H1 (cell line): ENCODE measurements at regions not wholly inside any gene's neighbourhood (a gene's known extent, or its start where the extent isn't known, plus 50 kb on each side); places are given as distances from the start of the nearest gene placed in this dataset.

ENCODE experiments used
- CTCF ChIA-PET: fragments of 300-600 bp; sonication (Branson Sonifier 250); formaldehyde crosslinking; loops from one replicate; lab custom pipeline; 2021; ENCODE audit not compliant: partially characterized antibody; lab: Charles Lee
- POLR2A ChIA-PET: fragments of 300-600 bp; sonication (Branson Sonifier 250); formaldehyde crosslinking; loops from one replicate; lab custom pipeline; 2021; ENCODE audit warnings: inconsistent platforms; ENCODE audit not compliant: partially characterized antibody; lab: Charles Lee
- DNase-seq, 2 experiments: peaks; one replicate each; pipeline versions ENCODE4 v3.0.0 to v3.0.0-alpha.2; 2010 to 2022; ENCODE audit warnings: low spot score in 2 of 2, low read depth in 1 of 2, mixed read lengths in 1 of 2
- FAIRE-seq: peaks from 2 replicates; lab custom pipeline; 2011; peaks lifted over from hg19 to GRCh38; lab: Jason Lieb, UNC
- H2AFZ ChIP-seq: 2 replicates; pipeline ENCODE4 v1.8.1; 2012; ENCODE audit warnings: low read length, inconsistent platforms
- H2AK5ac ChIP-seq: 2 replicates; pipeline ENCODE4 v1.6.1; 2013; ENCODE audit warnings: low read depth, low read length
- H2BK120ac ChIP-seq: replicated peaks from 2 replicates; pipeline ENCODE3; 2013; ENCODE audit warnings: low read depth, low read length, inconsistent platforms
- H2BK12ac ChIP-seq: 2 replicates; pipeline ENCODE4 v1.6.1; 2013; ENCODE audit warnings: low read depth, low read length
- H2BK15ac ChIP-seq: 2 replicates; pipeline ENCODE4 v1.6.1; 2013; ENCODE audit warnings: low read length
- H2BK20ac ChIP-seq: 2 replicates; pipeline ENCODE4 v1.6.1; 2013; ENCODE audit warnings: low read length
- H2BK5ac ChIP-seq: 2 replicates; pipeline ENCODE4 v1.6.1; 2013; ENCODE audit warnings: low read depth, low read length
- H3K14ac ChIP-seq: 2 replicates; pipeline ENCODE4 v1.6.1; 2013; ENCODE audit warnings: inconsistent platforms; ENCODE audit not compliant: insufficient read length
- H3K18ac ChIP-seq: 2 replicates; pipeline ENCODE4 v1.6.1; 2013; ENCODE audit warnings: low read length; ENCODE audit errors: extremely low read depth
- H3K23ac ChIP-seq: 2 replicates; pipeline ENCODE4 v1.6.1; 2013; ENCODE audit warnings: inconsistent platforms; ENCODE audit not compliant: insufficient read length
- H3K23me2 ChIP-seq: 2 replicates; pipeline ENCODE4 v1.6.1; 2013; ENCODE audit warnings: low read depth, low read length
- H3K27ac ChIP-seq: 2 replicates; pipeline ENCODE4 v1.6.1; 2011; ENCODE audit warnings: low read depth, low read length, inconsistent platforms
- H3K27me3 ChIP-seq, 4 experiments: replicated peaks in 1 of 4; 1 replicate in 1 of 4; 2 replicates in 3 of 4; pipeline versions ENCODE4 v1.6.1 to v1.8.1; 2011 to 2013; ENCODE audit warnings: low read length in 3 of 4, mild to moderate bottlenecking in 3 of 4, inconsistent platforms in 2 of 4, mixed read lengths in 2 of 4, moderate library complexity in 1 of 4; ENCODE audit not compliant: control insufficient read depth in 3 of 4, insufficient read depth in 3 of 4; ENCODE audit errors: extremely low read depth in 1 of 4
- H3K36me3 ChIP-seq, 4 experiments: 2 replicates each; pipeline versions ENCODE4 v1.6.1 to v1.8.1; 2011 to 2013; ENCODE audit warnings: mild to moderate bottlenecking in 4 of 4, low read length in 3 of 4, moderate library complexity in 2 of 4, control low read depth in 1 of 4, inconsistent platforms in 1 of 4; ENCODE audit not compliant: insufficient read depth in 4 of 4, control insufficient read depth in 2 of 4
- H3K4ac ChIP-seq: replicated peaks from 2 replicates; pipeline ENCODE3; 2013; ENCODE audit warnings: low read length, low read depth, mixed read lengths, inconsistent platforms; ENCODE audit not compliant: insufficient read length
- H3K4me1 ChIP-seq, 4 experiments: replicated peaks in 1 of 4; 1 replicate in 1 of 4; 2 replicates in 3 of 4; pipeline versions ENCODE4 v1.6.1 to v1.8.1; 2011 to 2013; ENCODE audit warnings: low read length in 3 of 4, inconsistent platforms in 2 of 4, mixed read lengths in 1 of 4; ENCODE audit not compliant: insufficient read depth in 4 of 4, control insufficient read depth in 3 of 4
- H3K4me2 ChIP-seq, 2 experiments: 2 replicates each; pipeline versions ENCODE4 v1.6.1 to v1.8.1; 2011 to 2013; ENCODE audit warnings: low read depth in 2 of 2, low read length in 2 of 2, control low read depth in 1 of 2, inconsistent platforms in 1 of 2, mild to moderate bottlenecking in 1 of 2; ENCODE audit not compliant: insufficient read depth in 1 of 2
- H3K4me3 ChIP-seq, 4 experiments: fragments of 200-600, 300-600 bp in 1 of 4; sonication (generic), shearing (Covaris generic), sonication (Bioruptor Twin) in 1 of 4; 2 replicates each; pipeline versions ENCODE4 v1.5.1 to v1.8.1; 2011 to 2016; ENCODE audit warnings: low read length in 4 of 4, low read depth in 3 of 4, control low read depth in 2 of 4, inconsistent platforms in 2 of 4, mild to moderate bottlenecking in 2 of 4, mixed read lengths in 1 of 4, moderate library complexity in 1 of 4; ENCODE audit not compliant: insufficient read depth in 2 of 4; ENCODE audit errors: extremely low read depth in 1 of 4
- H3K56ac ChIP-seq: replicated peaks from 2 replicates; pipeline ENCODE3; 2013; ENCODE audit warnings: low read depth, mild to moderate bottlenecking, mixed read lengths, low read length, inconsistent platforms; ENCODE audit not compliant: insufficient read length
- H3K79me1 ChIP-seq: 2 replicates; pipeline ENCODE4 v1.6.1; 2013; ENCODE audit warnings: low read depth, low read length, control low read depth
- H3K79me2 ChIP-seq, 2 experiments: 2 replicates each; pipeline versions ENCODE4 v1.6.1 to v1.8.1; 2012 to 2013; ENCODE audit warnings: low read length in 2 of 2, mild to moderate bottlenecking in 2 of 2, inconsistent platforms in 1 of 2; ENCODE audit not compliant: insufficient read depth in 2 of 2, control insufficient read depth in 1 of 2
- H3K9ac ChIP-seq, 4 experiments: replicated peaks in 1 of 4; 1 replicate in 1 of 4; 2 replicates in 3 of 4; pipeline versions ENCODE4 v1.6.1 to v1.8.1; 2011 to 2013; ENCODE audit warnings: low read depth in 3 of 4, low read length in 3 of 4, control low read depth in 2 of 4, mild to moderate bottlenecking in 2 of 4, moderate library complexity in 2 of 4, inconsistent platforms in 1 of 4; ENCODE audit errors: extremely low read depth in 1 of 4
- H3K9me3 ChIP-seq, 2 experiments: 2 replicates each; pipeline versions ENCODE4 v1.6.1 to v1.8.1; 2012 to 2013; ENCODE audit warnings: mild to moderate bottlenecking in 2 of 2, moderate library complexity in 2 of 2, control low read depth in 1 of 2, inconsistent platforms in 1 of 2, low read depth in 1 of 2, low read length in 1 of 2, mixed read lengths in 1 of 2; ENCODE audit not compliant: insufficient read depth in 2 of 2
- H4K20me1 ChIP-seq, 2 experiments: replicated peaks in 1 of 2; 2 replicates each; pipeline versions ENCODE3 to v1.8.1; 2011 to 2013; ENCODE audit warnings: inconsistent platforms in 2 of 2, low read length in 2 of 2, mild to moderate bottlenecking in 1 of 2; ENCODE audit not compliant: insufficient read depth in 2 of 2, control insufficient read depth in 1 of 2
- H4K5ac ChIP-seq: 2 replicates; pipeline ENCODE4 v1.6.1; 2013; ENCODE audit warnings: low read length, low read depth, mixed read lengths, inconsistent platforms; ENCODE audit not compliant: insufficient read length
- H4K8ac ChIP-seq: 2 replicates; pipeline ENCODE4 v1.8.0; 2013; ENCODE audit warnings: mild to moderate bottlenecking, moderate library complexity, low read length, inconsistent platforms; ENCODE audit not compliant: insufficient read depth; ENCODE audit errors: extremely low read depth
- H4K91ac ChIP-seq: replicated peaks from 2 replicates; pipeline ENCODE3; 2013; ENCODE audit warnings: low read length, mixed read lengths, inconsistent platforms; ENCODE audit not compliant: insufficient read length
- CHD1 ChIP-seq: IDR thresholded peaks from 2 replicates; pipeline ENCODE4 v1.6.1; 2012; ENCODE audit warnings: low read depth, low read length, improper control_type of control experiment
- CTBP2 ChIP-seq: IDR thresholded peaks from 2 replicates; pipeline ENCODE4 v1.7.0; 2011; ENCODE audit warnings: borderline replicate concordance, mild to moderate bottlenecking, moderate library complexity, mixed read lengths, low read length; ENCODE audit not compliant: insufficient read depth, insufficient read length
- EZH2 ChIP-seq: fragments of 200-600 bp; sonication (generic); IDR thresholded peaks from 2 replicates; pipeline ENCODE4 v1.7.1; 2012; ENCODE audit warnings: low read depth, mild to moderate bottlenecking, moderate library complexity, low read length, inconsistent platforms; ENCODE audit not compliant: severe bottlenecking
- KDM1A ChIP-seq: fragments of 200-600, 300-600 bp; sonication (generic); IDR thresholded peaks from 2 replicates; pipeline ENCODE4 v1.7.1; 2016; ENCODE audit warnings: mild to moderate bottlenecking, low read length, borderline replicate concordance
- KDM5A ChIP-seq: fragments of 200-600 bp; IDR thresholded peaks from 2 replicates; pipeline ENCODE4 v1.7.1; 2012; ENCODE audit warnings: mild to moderate bottlenecking, low read length, inconsistent platforms, mixed read lengths
- RBBP5 ChIP-seq: IDR thresholded peaks from 2 replicates; pipeline ENCODE4 v1.7.1; 2012; ENCODE audit warnings: low read depth, mild to moderate bottlenecking, inconsistent platforms, low read length, moderate library complexity, borderline replicate concordance
- RFX5 ChIP-seq: IDR thresholded peaks from 2 replicates; pipeline ENCODE4 v1.6.1; 2011; ENCODE audit warnings: low read depth, low read length, improper control_type of control experiment, borderline replicate concordance
- RNF2 ChIP-seq: fragments of 200-900, 300-1000 bp; sonication (generic); IDR thresholded peaks from 2 replicates; pipeline ENCODE4 v1.7.1; 2016; ENCODE audit warnings: borderline replicate concordance, low read depth, mild to moderate bottlenecking, antibody characterized with exemption, low read length; ENCODE audit not compliant: poor library complexity, severe bottlenecking; ENCODE audit errors: missing control alignments
- TAF1 ChIP-seq: IDR thresholded peaks from 2 replicates; pipeline ENCODE4 v1.6.1; 2011; ENCODE audit warnings: mild to moderate bottlenecking, low read depth, low read length
- WGBS, 2 experiments: shearing (Covaris generic) in 1 of 2; methylation state at CpG; one replicate each; pipeline versions ENCODE4 v1.1.6 to v1.1.7; 2013 to 2015; ENCODE audit warnings: low lambda C conversion rate in 2 of 2, mixed read lengths in 2 of 2, inconsistent platforms in 1 of 2, low coverage in 1 of 2, missing lambda C conversion rate in 1 of 2; ENCODE audit not compliant: insufficient replicate concordance in 2 of 2, insufficient coverage in 1 of 2, insufficient read length in 1 of 2; ENCODE audit errors: extremely low coverage in 1 of 2, missing lambda C conversion rate in 1 of 2; 5-methylcytosine and 5-hydroxymethylcytosine counted together
- TF ChIP-seq, protein P1 (sequence below), 3 experiments: IDR thresholded peaks; 1 replicate in 2 of 3; 2 replicates in 1 of 3; pipeline versions ENCODE4 v1.5.1 to v1.6.1; 2011; ENCODE audit warnings: low read length in 3 of 3, mild to moderate bottlenecking in 3 of 3, inconsistent platforms in 2 of 3, low read depth in 1 of 3, moderate library complexity in 1 of 3; ENCODE audit not compliant: insufficient read depth in 1 of 3; ENCODE audit errors: control extremely low read depth in 1 of 3

DNA sequence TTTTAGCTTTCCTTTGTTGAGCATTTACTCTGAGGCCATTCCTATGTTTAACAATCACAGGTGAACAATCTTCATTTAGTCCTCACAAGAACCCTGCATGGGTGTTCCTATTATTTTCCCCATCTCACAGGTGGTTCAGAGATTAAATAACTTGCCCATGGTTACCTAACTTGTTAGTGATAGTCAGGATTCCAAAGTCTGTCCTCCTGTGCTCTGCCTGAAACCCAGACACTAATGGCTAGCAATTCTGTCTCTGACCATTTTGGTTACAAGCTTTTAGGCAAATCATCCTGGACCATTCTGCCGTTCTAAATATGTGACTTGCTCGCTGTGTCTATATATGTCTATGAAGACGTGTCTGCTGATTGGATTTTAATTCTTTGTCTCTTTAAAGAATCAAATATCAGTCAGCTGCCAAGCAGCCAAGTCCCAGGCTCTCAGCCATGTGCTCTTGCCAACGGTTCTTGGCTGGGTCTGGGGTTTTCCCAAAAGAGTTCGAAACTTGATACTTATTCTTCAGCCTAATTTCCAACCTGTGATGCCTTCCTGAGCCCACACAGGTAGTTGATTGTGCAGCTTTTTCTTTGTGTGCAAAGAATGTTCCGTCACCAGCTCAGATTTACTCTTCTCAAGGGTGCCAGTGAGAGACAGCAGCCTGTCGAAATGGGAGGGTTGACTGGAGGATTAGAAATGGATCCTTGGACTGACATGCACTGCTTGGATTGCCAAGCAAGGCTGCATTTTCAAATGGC, 121.7 kb downstream of the NREP start:
- ChIA-PET CTCF (interaction anchor here (1.0 to 1.1 kb wide), 3 partner anchors 12 to 81 kb away, joined by 3 read pairs; no protein-coding TSS in a partner anchor), POLR2A (no interaction called here)
- no peak overlapping the region for H3K23ac ChIP-seq
- H2BK20ac ChIP-seq = no peak overlapping the region
- DNase-seq (no peak), FAIRE-seq (no peak)
- no peak overlapping the region for H2BK12ac ChIP-seq
- WGBS, 2 experiments = 90% methylated on average over 7 of the region's 7 CpGs; no CpG with 5 or more reads in 1 of the 2 experiments
- no peak overlapping the region for H3K4ac ChIP-seq
- H2AK5ac ChIP-seq = no peak overlapping the region
- no peak overlapping the region for H2BK120ac ChIP-seq
- H3K4me1 ChIP-seq = no peaks in the 10 kb centered on the region
- H2BK5ac ChIP-seq = no peak overlapping the region
- no peak overlapping the region for H4K8ac ChIP-seq
- H3K14ac ChIP-seq = no peak overlapping the region
- no peaks in the 10 kb centered on the region for H4K20me1 ChIP-seq
- H3K4me2 ChIP-seq = no peak overlapping the region
- peaks cover 19 to 20% of the 10 kb centered on the region in 2 experiments for H3K9me3 ChIP-seq
- no peak overlapping the region for H3K56ac ChIP-seq
- no peak overlapping the region for H3K18ac ChIP-seq
- no peak overlapping the region for H2AFZ ChIP-seq
- H3K27me3 ChIP-seq = no peaks in the 10 kb centered on the region
- no peaks in the 10 kb centered on the region for H3K36me3 ChIP-seq
- no peak overlapping the region for H3K9ac ChIP-seq
- H2BK15ac ChIP-seq = no peak overlapping the region
- no peak overlapping the region for H3K4me3 ChIP-seq
- H3K79me2 ChIP-seq = no peaks in the 10 kb centered on the region
- H4K5ac ChIP-seq = no peak overlapping the region
- no peaks in the 10 kb centered on the region; the same call in 1 of the 2 replicates for H3K23me2 ChIP-seq
- no peaks in the 10 kb centered on the region for H3K79me1 ChIP-seq
- H3K27ac ChIP-seq = no peak overlapping the region
- H4K91ac ChIP-seq = no peak overlapping the region
- TF ChIP-seq TAF1 (no peak), CHD1 (no peak), EZH2 (no peak), KDM5A (no peak), RNF2 (no peak), RBBP5 (no peak), RFX5 (no peak), CTBP2 (no peak), KDM1A (no peak)
- TF ChIP-seq, protein P1, sequence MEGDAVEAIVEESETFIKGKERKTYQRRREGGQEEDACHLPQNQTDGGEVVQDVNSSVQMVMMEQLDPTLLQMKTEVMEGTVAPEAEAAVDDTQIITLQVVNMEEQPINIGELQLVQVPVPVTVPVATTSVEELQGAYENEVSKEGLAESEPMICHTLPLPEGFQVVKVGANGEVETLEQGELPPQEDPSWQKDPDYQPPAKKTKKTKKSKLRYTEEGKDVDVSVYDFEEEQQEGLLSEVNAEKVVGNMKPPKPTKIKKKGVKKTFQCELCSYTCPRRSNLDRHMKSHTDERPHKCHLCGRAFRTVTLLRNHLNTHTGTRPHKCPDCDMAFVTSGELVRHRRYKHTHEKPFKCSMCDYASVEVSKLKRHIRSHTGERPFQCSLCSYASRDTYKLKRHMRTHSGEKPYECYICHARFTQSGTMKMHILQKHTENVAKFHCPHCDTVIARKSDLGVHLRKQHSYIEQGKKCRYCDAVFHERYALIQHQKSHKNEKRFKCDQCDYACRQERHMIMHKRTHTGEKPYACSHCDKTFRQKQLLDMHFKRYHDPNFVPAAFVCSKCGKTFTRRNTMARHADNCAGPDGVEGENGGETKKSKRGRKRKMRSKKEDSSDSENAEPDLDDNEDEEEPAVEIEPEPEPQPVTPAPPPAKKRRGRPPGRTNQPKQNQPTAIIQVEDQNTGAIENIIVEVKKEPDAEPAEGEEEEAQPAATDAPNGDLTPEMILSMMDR (IDR thresholded peaks at IDR 0.05; ENCODE audit: control extremely low read depth in 1 of 3, insufficient read depth in 1 of 3, low read depth in 1 of 3, low read length in 3 of 3) = no peak
